Mesodermal cell (in vitro differentiated cells): ENCODE measurements at regions not wholly inside any gene's neighbourhood (a gene's known extent, or its start where the extent isn't known, plus 50 kb on each side); places are given as distances from the start of the nearest gene placed in this dataset.

Experiments
- H3K27ac ChIP-seq: 2 replicates; pipeline ENCODE4 v1.7.0; 2013; ENCODE audit warnings: mild to moderate bottlenecking, low read depth, low read length, moderate library complexity; ENCODE audit not compliant: severe bottlenecking
- H3K36me3 ChIP-seq: 2 replicates; pipeline ENCODE4 v1.7.1; 2013; ENCODE audit warnings: mild to moderate bottlenecking, low read length, moderate library complexity; ENCODE audit not compliant: control insufficient read depth, insufficient read depth
- H3K4me1 ChIP-seq: one replicate; pipeline ENCODE4 v1.7.1; 2013; ENCODE audit warnings: mild to moderate bottlenecking, low read length; ENCODE audit not compliant: insufficient read depth, control insufficient read depth, poor library complexity, severe bottlenecking
- H3K4me3 ChIP-seq: 2 replicates; pipeline ENCODE4 v1.7.0; 2013; ENCODE audit warnings: low read length, control low read depth, mild to moderate bottlenecking; ENCODE audit not compliant: insufficient read depth, poor library complexity, severe bottlenecking; ENCODE audit errors: extremely low read depth
- H3K9me3 ChIP-seq: 2 replicates; pipeline ENCODE4 v1.7.1; 2013; ENCODE audit warnings: mild to moderate bottlenecking, low read length, moderate library complexity; ENCODE audit not compliant: control insufficient read depth
- WGBS, 2 experiments: methylation state at CpG; one replicate each; pipeline ENCODE4 v1.1.5; 2013; ENCODE audit warnings: missing lambda C conversion rate in 2 of 2; ENCODE audit not compliant: insufficient coverage in 2 of 2; 5-methylcytosine and 5-hydroxymethylcytosine counted together

DNA sequence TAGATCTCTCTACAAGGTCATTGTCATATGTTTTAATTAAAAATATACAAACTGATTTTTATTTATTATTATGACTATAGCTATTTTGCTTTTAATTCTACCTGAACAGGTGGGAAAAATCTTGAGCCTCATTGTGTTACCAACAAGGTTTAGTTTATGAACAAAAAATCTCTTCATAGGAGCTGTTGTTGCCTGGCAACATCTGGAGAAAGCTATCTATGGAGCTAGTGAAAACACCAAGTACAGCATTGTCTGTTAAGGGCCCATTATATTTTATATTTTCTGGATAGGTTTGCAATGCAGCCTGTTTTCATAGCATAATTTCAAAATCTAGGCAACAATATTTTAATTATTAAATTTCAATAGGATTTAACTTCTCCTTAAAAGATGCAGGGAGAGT is 383.0 kb upstream of the TMEFF2 start:
- no peak overlapping the region for H3K4me3 ChIP-seq
- no peaks in the 10 kb centered on the region for H3K36me3 ChIP-seq
- H3K27ac ChIP-seq = no peak overlapping the region
- no peaks in the 10 kb centered on the region for H3K4me1 ChIP-seq
- no peaks in the 10 kb centered on the region for H3K9me3 ChIP-seq

DNA sequence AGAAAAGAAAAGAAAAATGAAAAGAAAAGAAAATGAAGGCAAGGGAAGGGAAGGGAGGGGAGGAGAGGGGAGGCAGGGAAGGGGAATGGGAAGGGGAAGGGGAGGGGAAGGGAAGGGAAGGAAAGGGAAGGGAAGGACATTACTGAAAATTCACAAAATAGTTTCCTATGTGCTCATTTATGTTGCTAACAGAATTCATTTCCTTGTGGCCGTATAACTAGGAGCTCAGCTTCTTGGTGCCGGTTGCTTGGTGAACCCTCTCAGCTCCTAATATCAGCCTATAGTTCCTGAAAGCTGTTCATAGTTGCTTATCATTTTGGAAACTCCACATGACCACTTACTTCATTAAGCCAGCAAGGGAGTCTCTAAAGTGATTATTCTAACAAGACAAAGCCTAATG is 379.8 kb upstream of the TMEFF2 start:
- Histone ChIP-seq H3K27ac (no peak overlapping the region), H3K36me3 (no peaks in the 10 kb centered on the region), H3K9me3 (no peaks in the 10 kb centered on the region), H3K4me1 (no peaks in the 10 kb centered on the region), H3K4me3 (no peak overlapping the region)
- WGBS, 2 experiments = 80 to 100% methylated on average over 1 of the region's 2 CpGs

DNA sequence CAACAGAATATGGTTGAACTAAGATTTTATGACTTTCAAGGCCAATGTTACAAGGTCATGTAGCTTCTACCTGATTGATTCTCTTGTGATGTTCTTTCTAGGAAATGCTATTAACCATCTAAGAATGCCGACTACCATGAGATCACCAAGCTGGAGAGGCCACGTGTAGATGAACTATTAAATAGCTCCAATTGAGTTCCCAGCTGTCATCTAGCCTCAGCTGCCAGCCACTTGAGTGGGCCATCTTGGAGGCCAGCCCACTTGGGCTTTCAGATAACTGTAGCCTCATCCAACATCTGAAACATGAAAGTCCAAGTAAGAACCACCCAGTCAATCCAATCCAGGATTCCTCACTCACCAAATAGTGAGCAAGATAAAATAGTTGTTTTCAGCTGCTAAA is 376.9 kb upstream of the TMEFF2 start:
- Histone ChIP-seq H3K9me3 (no peaks in the 10 kb centered on the region), H3K4me1 (no peaks in the 10 kb centered on the region), H3K27ac (no peak overlapping the region), H3K4me3 (no peak overlapping the region), H3K36me3 (no peaks in the 10 kb centered on the region)
- 75 to 94% methylated on average over 2 of the region's 2 CpGs for WGBS, 2 experiments

GRCh38 chr2:192570788-192571187 is 376.1 kb upstream of the TMEFF2 start:
- Histone ChIP-seq H3K9me3 (no peaks in the 10 kb centered on the region), H3K27ac (no peak overlapping the region), H3K4me1 (no peaks in the 10 kb centered on the region), H3K4me3 (no peak overlapping the region), H3K36me3 (no peaks in the 10 kb centered on the region)
- WGBS, 2 experiments = no CpG with 5 or more reads among the region's 1 CpG

DNA sequence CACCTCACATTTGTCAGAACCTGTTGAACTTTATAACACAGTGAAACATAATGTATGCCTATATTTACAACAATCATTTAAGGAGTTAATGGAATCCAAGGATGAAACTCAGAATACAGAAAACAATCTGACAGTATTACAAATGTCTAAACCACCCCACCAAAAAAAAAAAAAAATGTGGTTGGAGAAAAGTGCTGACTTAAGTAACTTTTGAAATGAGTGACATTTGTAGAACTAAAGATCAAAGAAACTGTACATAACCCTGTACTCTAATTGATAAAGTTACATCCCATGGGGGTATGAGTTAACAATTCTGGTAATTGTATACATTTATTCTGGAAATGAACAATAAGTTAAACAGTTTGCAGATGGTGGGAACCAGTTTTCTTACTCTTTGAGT is 372.1 kb upstream of the TMEFF2 start:
- Histone ChIP-seq H3K9me3 (no peaks in the 10 kb centered on the region), H3K27ac (no peak overlapping the region), H3K36me3 (no peaks in the 10 kb centered on the region)

DNA sequence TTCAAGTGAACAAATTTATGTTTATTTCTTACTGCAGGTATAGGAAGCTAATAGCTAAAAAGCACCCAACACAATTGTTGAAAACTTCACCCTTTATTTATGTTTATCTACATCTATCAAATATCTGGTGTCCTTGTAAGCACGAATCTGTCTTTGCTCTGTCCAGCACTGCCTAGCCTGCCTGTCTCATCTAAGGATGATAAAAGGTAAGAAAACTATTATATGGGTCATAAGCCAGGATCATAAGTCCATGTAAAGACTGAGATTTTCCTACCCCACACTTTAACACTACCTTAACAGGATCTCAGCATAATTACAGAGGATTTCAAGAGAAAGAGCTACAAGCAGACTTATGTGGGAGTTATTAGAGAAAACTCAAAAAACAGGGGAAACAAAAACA is 365.6 kb upstream of the TMEFF2 start:
- no peak overlapping the region for H3K27ac ChIP-seq
- no peaks in the 10 kb centered on the region for H3K4me1 ChIP-seq
- no peak overlapping the region for H3K4me3 ChIP-seq

More for the DNA sequence above, 372.1 kb upstream of the TMEFF2 start:
- H3K4me3 ChIP-seq = no peak overlapping the region
- no peaks in the 10 kb centered on the region for H3K4me1 ChIP-seq

DNA sequence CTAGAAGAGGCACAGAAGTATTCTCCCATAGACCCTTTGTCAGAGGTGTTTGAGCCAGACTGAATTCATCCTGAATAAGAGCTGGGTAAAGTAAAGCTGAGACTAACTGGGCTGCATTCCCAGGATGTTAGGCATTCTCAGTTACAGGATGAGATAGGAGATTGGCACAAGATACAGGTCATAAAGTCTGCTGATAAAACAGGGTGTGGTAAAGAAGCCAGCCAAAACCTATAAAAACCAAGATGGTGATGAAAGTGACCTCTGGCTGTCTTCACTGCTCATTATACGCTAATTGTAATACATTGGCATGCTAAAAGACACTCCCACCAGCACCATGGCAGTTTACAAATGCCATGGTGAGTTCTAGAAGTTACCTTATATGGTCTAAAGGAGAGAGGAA is 364.9 kb upstream of the TMEFF2 start:
- no peaks in the 10 kb centered on the region for H3K36me3 ChIP-seq
- no CpG with 5 or more reads among the region's 1 CpG for WGBS, 2 experiments
- H3K4me1 ChIP-seq = no peaks in the 10 kb centered on the region
- no peak overlapping the region for H3K27ac ChIP-seq
- no peak overlapping the region for H3K4me3 ChIP-seq
- no peaks in the 10 kb centered on the region for H3K9me3 ChIP-seq

More for the DNA sequence above, 365.6 kb upstream of the TMEFF2 start:
- Histone ChIP-seq H3K9me3 (no peaks in the 10 kb centered on the region), H3K36me3 (no peaks in the 10 kb centered on the region)
- WGBS, 2 experiments = no CpG with 5 or more reads among the region's 1 CpG

GRCh38 chr2:192558637-192559036 is 363.9 kb upstream of the TMEFF2 start:
- WGBS, 2 experiments = no CpG with 5 or more reads among the region's 1 CpG
- no peak overlapping the region for H3K4me3 ChIP-seq

DNA sequence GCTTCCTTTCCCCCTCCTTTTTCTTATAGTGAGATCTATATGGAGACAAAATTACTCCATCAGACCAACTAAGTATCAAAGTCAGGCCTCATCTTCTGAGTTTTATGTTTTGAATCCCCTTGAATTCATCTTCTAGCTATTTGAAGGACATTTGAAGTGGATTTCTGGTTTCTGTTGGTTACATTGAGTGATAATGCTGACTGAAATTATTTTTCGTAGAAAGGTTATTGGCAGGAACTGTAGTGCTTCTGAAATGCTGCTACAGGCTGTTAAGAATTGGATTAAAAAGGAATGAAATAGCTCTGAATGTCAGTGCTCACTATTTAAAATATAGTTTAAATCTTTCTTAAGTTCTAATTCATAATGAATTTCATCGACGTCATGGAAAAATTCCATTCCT is 361.0 kb upstream of the TMEFF2 start:
- Histone ChIP-seq H3K9me3 (no peaks in the 10 kb centered on the region), H3K4me1 (no peaks in the 10 kb centered on the region), H3K27ac (no peak overlapping the region), H3K36me3 (no peaks in the 10 kb centered on the region), H3K4me3 (no peak overlapping the region)
- WGBS, 2 experiments = 90 to 100% methylated on average over 1 of the region's 3 CpGs

More at GRCh38 chr2:192558637-192559036, 363.9 kb upstream of the TMEFF2 start:
- Histone ChIP-seq H3K36me3 (no peaks in the 10 kb centered on the region), H3K27ac (no peak overlapping the region), H3K9me3 (no peaks in the 10 kb centered on the region), H3K4me1 (no peaks in the 10 kb centered on the region)

DNA sequence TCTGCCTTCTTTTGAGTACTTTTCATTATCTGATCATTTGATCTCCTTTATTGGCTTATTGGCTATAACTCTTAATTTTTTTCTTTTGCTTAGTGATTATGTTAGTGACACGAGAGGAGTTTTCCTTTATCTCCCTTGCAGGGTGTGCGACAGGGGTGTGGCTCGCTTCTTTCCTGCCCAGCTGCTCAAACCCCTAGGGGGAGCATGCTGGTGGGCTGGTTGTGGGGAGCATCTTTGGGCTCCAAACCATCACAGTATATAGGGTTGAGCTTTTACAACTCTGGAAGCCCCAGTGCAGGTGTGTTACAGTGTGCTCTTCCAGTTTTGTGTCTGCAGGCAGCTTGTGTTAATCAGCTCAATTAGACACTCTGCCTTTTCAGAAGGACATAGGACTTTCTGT is 357.0 kb upstream of the TMEFF2 start:
- no CpG with 5 or more reads among the region's 3 CpGs for WGBS, 2 experiments
- no peaks in the 10 kb centered on the region for H3K9me3 ChIP-seq

DNA sequence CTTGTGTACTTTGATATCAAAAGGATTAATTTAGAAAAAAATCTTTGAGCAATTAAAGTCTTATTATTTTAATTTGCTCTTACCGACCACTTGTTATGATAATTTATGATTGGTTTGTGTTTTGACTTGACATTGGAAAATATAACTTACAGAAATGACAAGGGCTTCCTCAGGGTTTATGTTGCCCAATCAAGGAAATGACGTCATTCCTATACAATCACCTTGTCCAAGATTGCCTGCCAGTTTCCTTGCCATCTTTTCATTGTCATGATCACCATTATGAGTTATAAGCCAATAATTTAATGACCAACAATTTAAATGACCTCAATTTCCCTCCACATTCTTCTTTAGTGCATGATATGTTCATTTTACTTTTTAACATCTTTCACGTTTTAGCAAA is 351.8 kb upstream of the TMEFF2 start:
- 89 to 100% methylated on average over 1 of the region's 3 CpGs for WGBS, 2 experiments
- no peaks in the 10 kb centered on the region for H3K36me3 ChIP-seq
- no peaks in the 10 kb centered on the region for H3K9me3 ChIP-seq
- no peak overlapping the region for H3K4me3 ChIP-seq
- H3K27ac ChIP-seq = no peak overlapping the region
- H3K4me1 ChIP-seq = no peaks in the 10 kb centered on the region

More for the DNA sequence above, 357.0 kb upstream of the TMEFF2 start:
- no peak overlapping the region for H3K4me3 ChIP-seq
- H3K36me3 ChIP-seq = no peaks in the 10 kb centered on the region
- no peak overlapping the region for H3K27ac ChIP-seq
- no peaks in the 10 kb centered on the region for H3K4me1 ChIP-seq
